ENCODE measurements at regions not wholly inside any gene's neighbourhood (a gene's known extent, or its start where the extent isn't known, plus 50 kb on each side); places are given as distances from the start of the nearest gene placed in this dataset.

DNA sequence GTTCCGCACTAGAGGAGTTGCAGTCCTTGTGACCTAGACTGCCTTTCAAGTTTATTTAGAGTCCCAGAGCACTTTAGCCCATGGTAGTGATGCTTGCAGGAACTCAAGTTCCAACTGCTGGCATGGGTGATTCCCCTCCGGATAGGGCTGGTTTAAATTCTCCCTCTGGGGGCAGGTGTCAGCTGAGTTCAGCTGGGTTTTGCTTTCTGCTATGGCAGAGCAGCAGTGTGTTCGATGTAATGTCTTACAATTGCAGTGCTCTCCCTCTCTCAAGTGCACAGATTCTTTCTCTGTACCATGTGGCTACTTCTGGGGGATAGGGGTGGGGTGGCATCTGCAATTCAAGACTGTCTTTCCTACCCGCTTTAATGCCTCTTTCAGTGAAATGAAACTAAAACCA is 164.8 kb upstream of the ZIC3 start:
- no CpG with 5 or more reads among the region's 4 CpGs for WGBS (ENCODE audit: insufficient coverage)
- TF ChIP-seq CTCF (IDR thresholded peaks at IDR 0.05): no peak
- no peaks in the 10 kb centered on the region for H3K9me3 ChIP-seq (replicated peaks in 1 of 2; ENCODE audit: control insufficient read depth in 1 of 2, insufficient read depth in 1 of 2, low read length in 2 of 2)
- no peaks in the 10 kb centered on the region for H3K4me1 ChIP-seq (ENCODE audit: control insufficient read depth in 1 of 2, insufficient read depth in 2 of 2, low read length in 2 of 2)
- no peak overlapping the region for H3K4me2 ChIP-seq (replicated peaks; ENCODE audit: extremely low read depth, low read length, poor library complexity, severe bottlenecking)
- Mint-ChIP-seq H3K4me1 (no peaks in the 10 kb centered on the region), H3K9me3 (no peaks in the 10 kb centered on the region), H3K36me3 (no peaks in the 10 kb centered on the region), H3K27me3 (ENCODE audit: low read depth in 3 of 3) (peaks cover 0 to 2% (median 0%) of the 10 kb centered on the region in 3 donors), H3K27ac (no peak overlapping the region), H3K4me3 (no peak overlapping the region)
- H3K36me3 ChIP-seq (replicated peaks in 1 of 2; ENCODE audit: control insufficient read depth in 1 of 2, insufficient read depth in 2 of 2, low read length in 2 of 2): no peaks in the 10 kb centered on the region
- no peak overlapping the region for H3K27ac ChIP-seq (ENCODE audit: low read depth in 1 of 2, low read length in 2 of 2)
- intact Hi-C loops (cut with micrococcal nuclease): no loop called here
- H4K20me1 ChIP-seq (ENCODE audit: insufficient read depth, low read length): no peaks in the 10 kb centered on the region
- no peaks in the 10 kb centered on the region for H3K27me3 ChIP-seq (ENCODE audit: control insufficient read depth in 2 of 2, insufficient read depth in 2 of 2, low read length in 2 of 2)
- H2AFZ ChIP-seq (ENCODE audit: insufficient read depth, low read depth, low read length, poor library complexity, severe bottlenecking): no peak overlapping the region
- no peak overlapping the region for H3K4me3 ChIP-seq (replicated peaks in 1 of 3; ENCODE audit: low read depth in 2 of 3, low read length in 3 of 3)
- no peak overlapping the region for H3K9ac ChIP-seq (ENCODE audit: insufficient read depth, low read length, poor library complexity, severe bottlenecking)
- H3K79me2 ChIP-seq (ENCODE audit: insufficient read depth, low read length): no peaks in the 10 kb centered on the region
- DNase-seq: no peak

DNA sequence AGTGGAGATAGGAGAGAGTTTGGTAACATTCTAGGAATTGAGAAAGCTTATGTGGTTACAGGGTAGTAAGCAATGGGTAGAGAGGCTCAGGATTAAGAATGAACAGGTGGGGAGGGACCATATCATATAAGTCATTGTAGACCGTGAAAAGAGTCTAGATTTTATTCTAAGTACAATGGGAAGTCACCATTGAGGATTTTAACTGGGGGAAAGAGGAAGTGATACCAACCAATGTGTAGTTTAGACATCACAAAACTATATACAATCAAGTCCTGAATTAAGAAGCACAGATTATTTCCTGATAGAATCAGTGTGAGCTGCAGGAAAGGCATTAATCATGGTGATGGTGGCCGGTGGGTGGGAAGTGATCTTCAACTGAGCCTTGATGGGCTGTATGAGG is 178.3 kb upstream of the ZIC3 start:
- H3K27me3 Mint-ChIP-seq (ENCODE audit: low read depth in 3 of 3): no peaks in the 10 kb centered on the region
- no peaks in the 10 kb centered on the region for H3K4me1 ChIP-seq (ENCODE audit: control insufficient read depth in 1 of 2, insufficient read depth in 2 of 2, low read length in 2 of 2)

More for the DNA sequence above, 178.3 kb upstream of the ZIC3 start:
- Mint-ChIP-seq H3K9me3 (peaks cover 0 to 4% (median 3%) of the 10 kb centered on the region in 7 donors), H3K4me1 (no peaks in the 10 kb centered on the region), H3K4me3 (no peak overlapping the region), H3K27ac (no peak overlapping the region), H3K36me3 (no peaks in the 10 kb centered on the region)
- no peaks in the 10 kb centered on the region for H3K79me2 ChIP-seq (ENCODE audit: insufficient read depth, low read length)
- intact Hi-C loops (cut with micrococcal nuclease): no loop called here
- DNase-seq: no peak
- H3K36me3 ChIP-seq (replicated peaks in 1 of 2; ENCODE audit: control insufficient read depth in 1 of 2, insufficient read depth in 2 of 2, low read length in 2 of 2): no peaks in the 10 kb centered on the region
- no peaks in the 10 kb centered on the region for H4K20me1 ChIP-seq (ENCODE audit: insufficient read depth, low read length)
- WGBS (ENCODE audit: insufficient coverage): no CpG with 5 or more reads among the region's 2 CpGs
- no peaks in the 10 kb centered on the region for H3K9me3 ChIP-seq (replicated peaks in 1 of 2; ENCODE audit: control insufficient read depth in 1 of 2, insufficient read depth in 1 of 2, low read length in 2 of 2)
- no peak overlapping the region for H3K27ac ChIP-seq (ENCODE audit: low read depth in 1 of 2, low read length in 2 of 2)
- no peak overlapping the region for H3K4me3 ChIP-seq (replicated peaks in 1 of 3; ENCODE audit: low read depth in 2 of 3, low read length in 3 of 3)
- no peak for TF ChIP-seq CTCF (IDR thresholded peaks at IDR 0.05)
- H3K27me3 ChIP-seq (ENCODE audit: control insufficient read depth in 2 of 2, insufficient read depth in 2 of 2, low read length in 2 of 2): no peaks in the 10 kb centered on the region
- no peak overlapping the region for H3K9ac ChIP-seq (ENCODE audit: insufficient read depth, low read length, poor library complexity, severe bottlenecking)
- H3K4me2 ChIP-seq (replicated peaks; ENCODE audit: extremely low read depth, low read length, poor library complexity, severe bottlenecking): no peak overlapping the region
- no peak overlapping the region for H2AFZ ChIP-seq (ENCODE audit: insufficient read depth, low read depth, low read length, poor library complexity, severe bottlenecking)
